ENCODE measurements at regions not wholly inside any gene's neighbourhood (a gene's known extent, or its start where the extent isn't known, plus 50 kb on each side); places are given as distances from the start of the nearest gene placed in this dataset.

GRCh38 chr11:123273616-123274015 is 78.6 kb upstream of the CLMP start:
- Mint-ChIP-seq H3K4me1 (no peaks in the 10 kb centered on the region), H3K4me3 (no peak overlapping the region), H3K27ac (no peak overlapping the region), H3K36me3 (ENCODE audit: low read depth) (no peaks in the 10 kb centered on the region), H3K27me3 (ENCODE audit: insufficient read depth, low read depth, poor library complexity) (peaks cover 3% of the 10 kb centered on the region), H3K9me3 (no peaks in the 10 kb centered on the region)
- Histone ChIP-seq H3K36me3 (ENCODE audit: insufficient read depth) (no peaks in the 10 kb centered on the region), H2AFZ (peak overlapping the region; percentile 25; the same call in 1 of the 2 replicates), H3F3A (replicated peaks; ENCODE audit: low read depth) (no peaks in the 10 kb centered on the region), H3K9me2 (ENCODE audit: insufficient read depth) (no peaks in the 10 kb centered on the region; the same call in 1 of the 2 replicates), H3K4me3 (no peak overlapping the region), H3K79me2 (replicated peaks; ENCODE audit: insufficient read depth) (no peaks in the 10 kb centered on the region), H3K27me3 (ENCODE audit: insufficient read depth) (no peaks in the 10 kb centered on the region), H3K27ac (ENCODE audit: low read depth) (no peak overlapping the region), H3K4me2 (no peak overlapping the region), H3K4me1 (ENCODE audit: insufficient read depth) (peaks cover 6% of the 10 kb centered on the region), H4K20me1 (replicated peaks; ENCODE audit: insufficient read depth) (no peaks in the 10 kb centered on the region)
- TF ChIP-seq STAT1 (IDR thresholded peaks at IDR 0.05; ENCODE audit: unreplicated experiment) (no peak), JUNB (IDR thresholded peaks at IDR 0.05; ENCODE audit: unreplicated experiment) (no peak), EZH2phosphoT487 (IDR thresholded peaks at IDR 0.05; ENCODE audit: unreplicated experiment) (no peak), CTCF (conservative IDR thresholded peaks at IDR 0.05; ENCODE audit: low read depth in 2 of 2) (no peak), NANOG (IDR thresholded peaks at IDR 0.05; ENCODE audit: borderline replicate concordance) (no peak), ZNF114 (CRISPR knock-in tag; IDR thresholded peaks at IDR 0.05) (no peak), REST (IDR thresholded peaks at IDR 0.05; ENCODE audit: unreplicated experiment) (no peak), CREB1 (CRISPR knock-in tag; IDR thresholded peaks at IDR 0.05; ENCODE audit: low read depth) (no peak), POLR2AphosphoS5 (IDR thresholded peaks at IDR 0.05; ENCODE audit: low read depth) (no peak), ZNF331 (CRISPR knock-in tag; IDR thresholded peaks at IDR 0.05; ENCODE audit: low read depth) (no peak), ETS1 (IDR thresholded peaks at IDR 0.05) (no peak), ZNF462 (CRISPR knock-in tag; IDR thresholded peaks at IDR 0.05) (no peak), EZH2 (IDR thresholded peaks at IDR 0.05; ENCODE audit: low read depth, unreplicated experiment) (no peak)
- DNase-seq (ENCODE audit: low spot score) (no peak), ATAC-seq (no peak)
